ENCODE measurements at regions not wholly inside any gene's neighbourhood (a gene's known extent, or its start where the extent isn't known, plus 50 kb on each side); places are given as distances from the start of the nearest gene placed in this dataset.
A peak's percentile ranks its signal among the peaks of the same experiment; 100 is the strongest.
"Not testable (repeated sequence)": the region's sequence is repeated elsewhere in the genome, so short reads cannot be mapped to it uniquely, and the experiment has no call there.

DNA sequence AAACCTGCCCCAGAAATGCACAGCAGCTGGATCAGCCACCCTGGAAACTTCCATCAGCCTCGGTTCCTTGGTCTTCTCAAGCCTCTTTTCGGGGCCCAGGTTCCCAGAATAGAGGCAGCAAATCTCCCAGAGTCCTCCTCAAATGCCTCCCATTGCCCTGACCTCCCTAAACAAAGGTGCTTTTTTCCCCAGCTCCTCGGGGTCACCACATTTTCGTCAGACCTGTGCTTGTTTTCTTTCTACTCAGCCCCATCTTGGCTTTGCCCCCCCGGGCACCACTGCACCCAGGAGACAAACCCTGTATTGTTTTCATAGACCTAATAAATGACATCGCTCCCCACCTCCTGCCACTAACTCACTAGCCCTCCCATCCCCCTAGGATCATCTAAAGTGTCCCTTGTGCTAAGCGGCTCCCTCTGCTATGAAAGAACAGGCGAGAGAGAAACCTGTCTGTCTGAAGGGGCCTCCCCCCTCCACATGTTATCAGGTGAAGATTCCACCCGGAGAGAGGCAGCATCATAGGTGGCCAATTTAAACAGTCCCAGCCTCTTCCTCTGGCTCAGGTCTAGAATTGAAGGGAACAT lies 451.1 kb downstream of the SOX9 start:
- FAIRE-seq (no peak), DNase-seq (ENCODE audit: low read depth in 1 of 2, low spot score in 1 of 2) (no peak), ATAC-seq (no peak)
- CTCF ChIA-PET: interaction anchor here (1.3 to 1.8 kb wide), 2 partner anchors 11 to 12 kb away, joined by 3 to 8 read pairs; no protein-coding TSS in a partner anchor
- TF ChIP-seq, protein P1, sequence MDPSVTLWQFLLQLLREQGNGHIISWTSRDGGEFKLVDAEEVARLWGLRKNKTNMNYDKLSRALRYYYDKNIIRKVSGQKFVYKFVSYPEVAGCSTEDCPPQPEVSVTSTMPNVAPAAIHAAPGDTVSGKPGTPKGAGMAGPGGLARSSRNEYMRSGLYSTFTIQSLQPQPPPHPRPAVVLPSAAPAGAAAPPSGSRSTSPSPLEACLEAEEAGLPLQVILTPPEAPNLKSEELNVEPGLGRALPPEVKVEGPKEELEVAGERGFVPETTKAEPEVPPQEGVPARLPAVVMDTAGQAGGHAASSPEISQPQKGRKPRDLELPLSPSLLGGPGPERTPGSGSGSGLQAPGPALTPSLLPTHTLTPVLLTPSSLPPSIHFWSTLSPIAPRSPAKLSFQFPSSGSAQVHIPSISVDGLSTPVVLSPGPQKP (IDR thresholded peaks at IDR 0.05; ENCODE audit: low read depth, low read length): no peak
- TF ChIP-seq HEYL (CRISPR knock-in tag; IDR thresholded peaks at IDR 0.05): no peak
- TF ChIP-seq POLR2AphosphoS2 (conservative IDR thresholded peaks at IDR 0.05; ENCODE audit: low read length): no peak
- TF ChIP-seq EHF (CRISPR knock-in tag; IDR thresholded peaks at IDR 0.05): no peak
- Histone ChIP-seq H3K9me3 (no peaks in the 10 kb centered on the region), H3K27ac (peak overlapping the region in 1 of 2 experiments; percentile 34; a peak in 3 of 6 replicates), H3K4me3 (no peak overlapping the region), H3K4me1 (peaks cover 70% of the 10 kb centered on the region), H3K4me2 (0 out of 3 replicates have a peak overlapping the region, but pooled peaks have one; percentile 16)
- POLR2A ChIA-PET: no interaction called here
- 70% methylated on average over 9 of the region's 9 CpGs for WGBS (ENCODE audit: missing lambda C conversion rate)

GRCh38 chr17:72572604-72573491 lies 452.0 kb downstream of the SOX9 start:
- Histone ChIP-seq H3K4me3 (no peak overlapping the region), H3K27ac (peak overlapping the region in 1 of 2 experiments; percentile 46; a peak in 3 of 6 replicates), H3K4me1 (peaks cover 64% of the 10 kb centered on the region), H3K4me2 (peak overlapping the region; percentile 16; the same call in 1 of the 3 replicates), H3K9me3 (no peaks in the 10 kb centered on the region)
- TF ChIP-seq, protein P2, sequence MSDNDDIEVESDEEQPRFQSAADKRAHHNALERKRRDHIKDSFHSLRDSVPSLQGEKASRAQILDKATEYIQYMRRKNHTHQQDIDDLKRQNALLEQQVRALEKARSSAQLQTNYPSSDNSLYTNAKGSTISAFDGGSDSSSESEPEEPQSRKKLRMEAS (IDR thresholded peaks at IDR 0.05): 0 out of 2 replicates have a peak, but pooled peaks have one; percentile 21
- no peak for TF ChIP-seq CHD4 (IDR thresholded peaks at IDR 0.05; ENCODE audit: borderline replicate concordance)
- no peak for TF ChIP-seq HOXB13 (CRISPR knock-in tag; IDR thresholded peaks at IDR 0.05; ENCODE audit: low read depth)
- 70% methylated on average over 12 of the region's 12 CpGs for WGBS (ENCODE audit: missing lambda C conversion rate)
- DNase-seq (ENCODE audit: low read depth in 1 of 2, low spot score in 1 of 2): no peak
- ChIA-PET CTCF (interaction anchor here (1.3 to 2.0 kb wide), 3 partner anchors 12 to 16 kb away, joined by 3 to 10 read pairs (median 8); no protein-coding TSS in a partner anchor), POLR2A (interaction anchor here (0.6 kb wide), 1 partner anchor 20 kb away, joined by 4 read pairs; no protein-coding TSS in a partner anchor)
- ATAC-seq: peak in 1 of 2 experiments; percentile 7; a peak in 3 of 6 replicates
- no peak for FAIRE-seq

- FAIRE-seq; ATAC-seq; DNase-seq (ENCODE audit: low read depth in 1 of 2, low spot score in 1 of 2); H3K4me3 ChIP-seq; H3K9me3 ChIP-seq: not testable (repeated sequence)
- peak overlapping the region in 1 of 2 experiments; percentile 46; a peak in 2 of 6 replicates for H3K27ac ChIP-seq
- ChIA-PET CTCF (interaction anchor here (1.3 to 2.0 kb wide), 3 partner anchors 13 to 16 kb away, joined by 3 to 10 read pairs (median 8); no protein-coding TSS in a partner anchor), POLR2A (interaction anchor here (0.6 kb wide), 1 partner anchor 20 kb away, joined by 4 read pairs; no protein-coding TSS in a partner anchor)
- 84% methylated on average over 5 of the region's 5 CpGs for WGBS (ENCODE audit: missing lambda C conversion rate)
- 0 out of 3 replicates have a peak overlapping the region, but pooled peaks have one; percentile 16 for H3K4me2 ChIP-seq
- H3K4me1 ChIP-seq: peaks cover 65% of the 10 kb centered on the region
These were observed 452.6 kb downstream of the SOX9 start for GRCh38 chr17:72573492-72573801.

- ChIA-PET POLR2A (interaction anchor here (0.6 to 2.6 kb wide), 3 partner anchors 18 to 128 kb away, joined by 3 to 14 read pairs (median 3); no protein-coding TSS in a partner anchor), CTCF (interaction anchor here (0.6 to 2.0 kb wide), 5 partner anchors 14 to 726 kb away, joined by 3 to 26 read pairs (median 4); no protein-coding TSS in a partner anchor)
- 86% methylated on average over 12 of the region's 12 CpGs for WGBS (ENCODE audit: missing lambda C conversion rate)
- ATAC-seq (no peak), DNase-seq (ENCODE audit: low read depth in 1 of 2, low spot score in 1 of 2) (no peak), FAIRE-seq (no peak)
- TF ChIP-seq POLR2AphosphoS2 (conservative IDR thresholded peaks at IDR 0.05; ENCODE audit: low read length) (peak; percentile 1; the same call in 1 of the 2 replicates), BHLHE40 (IDR thresholded peaks at IDR 0.05; ENCODE audit: low read depth, low read length) (no peak)
- Histone ChIP-seq H3K27ac (peak overlapping the region in 1 of 2 experiments; percentile 40; a peak in 3 of 6 replicates), H3K4me2 (no peak overlapping the region; the same call in 2 of the 3 replicates), H3K9me3 (no peaks in the 10 kb centered on the region), H3K4me3 (no peak overlapping the region), H3K4me1 (peaks cover 73% of the 10 kb centered on the region)
These were observed 454.1 kb downstream of the SOX9 start for GRCh38 chr17:72574675-72575510.
